ENCODE measurements at regions not wholly inside any gene's neighbourhood (a gene's known extent, or its start where the extent isn't known, plus 50 kb on each side); places are given as distances from the start of the nearest gene placed in this dataset.

DNA sequence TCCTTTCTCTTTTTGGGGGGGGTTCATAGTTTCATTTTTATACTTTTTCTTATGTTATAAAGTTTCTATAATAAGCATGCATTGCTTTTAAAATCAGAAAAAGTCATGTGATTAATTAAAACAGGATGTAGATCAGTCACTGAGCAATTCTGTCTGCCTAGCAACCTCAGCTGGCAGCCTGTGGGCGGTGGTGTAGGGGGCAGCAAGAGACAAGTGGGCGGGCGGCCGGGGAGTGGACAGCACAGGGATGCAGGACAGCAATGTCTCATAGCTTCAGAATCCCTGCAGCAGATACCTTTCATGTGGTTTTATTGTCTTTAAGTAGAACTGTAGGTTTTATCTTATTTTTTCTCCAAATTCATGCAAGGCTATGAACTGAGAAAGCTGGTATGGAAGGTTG is 101.9 kb upstream of the S1PR3 start:
- no peak overlapping the region for H3K4me3 ChIP-seq (ENCODE audit: low read depth, low read length)
- no peak for DNase-seq (ENCODE audit: low read depth)
- TF ChIP-seq, protein P1, sequence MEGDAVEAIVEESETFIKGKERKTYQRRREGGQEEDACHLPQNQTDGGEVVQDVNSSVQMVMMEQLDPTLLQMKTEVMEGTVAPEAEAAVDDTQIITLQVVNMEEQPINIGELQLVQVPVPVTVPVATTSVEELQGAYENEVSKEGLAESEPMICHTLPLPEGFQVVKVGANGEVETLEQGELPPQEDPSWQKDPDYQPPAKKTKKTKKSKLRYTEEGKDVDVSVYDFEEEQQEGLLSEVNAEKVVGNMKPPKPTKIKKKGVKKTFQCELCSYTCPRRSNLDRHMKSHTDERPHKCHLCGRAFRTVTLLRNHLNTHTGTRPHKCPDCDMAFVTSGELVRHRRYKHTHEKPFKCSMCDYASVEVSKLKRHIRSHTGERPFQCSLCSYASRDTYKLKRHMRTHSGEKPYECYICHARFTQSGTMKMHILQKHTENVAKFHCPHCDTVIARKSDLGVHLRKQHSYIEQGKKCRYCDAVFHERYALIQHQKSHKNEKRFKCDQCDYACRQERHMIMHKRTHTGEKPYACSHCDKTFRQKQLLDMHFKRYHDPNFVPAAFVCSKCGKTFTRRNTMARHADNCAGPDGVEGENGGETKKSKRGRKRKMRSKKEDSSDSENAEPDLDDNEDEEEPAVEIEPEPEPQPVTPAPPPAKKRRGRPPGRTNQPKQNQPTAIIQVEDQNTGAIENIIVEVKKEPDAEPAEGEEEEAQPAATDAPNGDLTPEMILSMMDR (IDR thresholded peaks at IDR 0.05; ENCODE audit: insufficient read depth, low read length) = no peak

DNA sequence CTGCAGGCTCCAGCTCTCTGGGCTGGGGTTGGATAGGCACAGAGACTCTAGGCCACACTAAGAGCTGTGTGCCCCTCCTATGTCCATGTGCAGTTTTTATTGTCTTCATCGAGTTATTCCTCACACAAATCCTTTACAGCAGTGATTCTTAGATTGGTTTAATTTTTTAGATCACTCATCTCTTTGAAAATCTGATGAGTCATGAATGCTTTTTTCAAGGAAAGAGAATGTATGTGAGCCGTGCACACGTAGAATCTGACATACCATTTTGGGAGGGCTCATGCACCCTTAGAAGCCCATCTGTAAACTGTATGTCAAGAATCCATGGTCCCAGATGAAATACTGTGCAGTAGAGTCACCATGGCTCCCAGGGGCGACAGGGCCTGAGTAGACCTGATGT is 100.7 kb upstream of the S1PR3 start:
- DNase-seq (ENCODE audit: low read depth) = no peak
- TF ChIP-seq, protein P1 (IDR thresholded peaks at IDR 0.05; ENCODE audit: insufficient read depth, low read length) = no peak
- no peak overlapping the region for H3K4me3 ChIP-seq (ENCODE audit: low read depth, low read length)

DNA sequence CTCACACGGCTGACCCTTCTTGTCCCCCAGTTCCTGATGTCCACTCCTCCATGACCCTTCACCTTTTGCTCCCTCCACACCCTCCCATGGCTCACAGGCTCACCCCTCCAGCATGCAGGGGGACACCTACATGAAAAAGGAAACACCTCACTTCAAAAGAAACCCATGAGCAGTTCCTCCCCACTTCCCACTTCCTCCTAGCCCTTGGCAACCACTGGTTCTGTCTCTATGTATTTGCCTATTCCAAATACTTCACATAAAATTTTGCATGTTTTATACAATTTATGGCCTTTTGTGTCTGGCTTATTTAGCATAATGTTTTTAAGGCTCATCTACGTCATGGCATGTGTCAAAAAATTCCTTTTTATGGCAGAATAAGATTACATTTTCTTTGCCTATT is 100.2 kb upstream of the S1PR3 start:
- TF ChIP-seq, protein P1 (IDR thresholded peaks at IDR 0.05; ENCODE audit: insufficient read depth, low read length) = no peak
- H3K4me3 ChIP-seq (ENCODE audit: low read depth, low read length) = no peak overlapping the region
- no peak for DNase-seq (ENCODE audit: low read depth)

DNA sequence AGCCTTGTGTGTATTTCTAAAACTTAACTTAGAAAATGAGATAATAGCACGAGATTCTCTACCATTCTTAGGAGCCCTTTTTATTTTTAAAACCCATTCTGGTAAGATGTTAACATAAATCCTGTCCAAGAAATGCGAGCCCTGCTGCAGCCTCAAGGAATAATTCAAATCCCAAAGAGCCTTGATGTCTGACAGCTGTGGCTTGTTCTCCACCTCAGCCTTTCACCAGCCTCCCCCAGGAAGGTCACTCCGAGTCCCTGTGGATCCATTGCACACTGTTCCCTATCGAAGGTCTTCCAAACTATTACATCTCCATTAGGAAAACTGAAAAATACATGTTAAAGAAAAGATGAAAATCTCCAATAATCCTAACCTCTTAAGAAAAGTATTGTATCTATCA is 98.5 kb upstream of the S1PR3 start:
- TF ChIP-seq, protein P1 (IDR thresholded peaks at IDR 0.05; ENCODE audit: insufficient read depth, low read length) = no peak
- H3K4me3 ChIP-seq (ENCODE audit: low read depth, low read length) = no peak overlapping the region
- DNase-seq (ENCODE audit: low read depth) = no peak

DNA sequence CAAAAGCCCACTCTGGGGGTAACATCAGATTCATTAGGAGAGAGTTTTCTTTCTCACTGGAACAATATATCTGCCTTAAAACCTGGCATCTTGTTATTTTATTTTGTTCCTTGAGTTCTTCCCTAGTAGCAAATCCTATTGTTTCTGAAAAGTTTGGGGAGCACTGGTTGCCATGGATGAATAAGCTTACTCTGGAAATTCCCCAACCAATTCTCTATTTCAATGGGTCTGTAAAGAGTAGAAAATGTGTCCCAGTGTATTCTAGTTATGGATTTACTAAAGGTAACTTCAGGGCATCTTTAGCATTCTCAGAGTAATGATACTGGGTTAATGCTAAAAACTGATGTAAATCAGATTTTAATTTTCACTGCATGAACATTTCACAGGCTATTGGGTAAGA is 94.2 kb upstream of the S1PR3 start:
- no peak for DNase-seq (ENCODE audit: low read depth)
- TF ChIP-seq, protein P1 (IDR thresholded peaks at IDR 0.05; ENCODE audit: insufficient read depth, low read length) = no peak
- no peak overlapping the region for H3K4me3 ChIP-seq (ENCODE audit: low read depth, low read length)

DNA sequence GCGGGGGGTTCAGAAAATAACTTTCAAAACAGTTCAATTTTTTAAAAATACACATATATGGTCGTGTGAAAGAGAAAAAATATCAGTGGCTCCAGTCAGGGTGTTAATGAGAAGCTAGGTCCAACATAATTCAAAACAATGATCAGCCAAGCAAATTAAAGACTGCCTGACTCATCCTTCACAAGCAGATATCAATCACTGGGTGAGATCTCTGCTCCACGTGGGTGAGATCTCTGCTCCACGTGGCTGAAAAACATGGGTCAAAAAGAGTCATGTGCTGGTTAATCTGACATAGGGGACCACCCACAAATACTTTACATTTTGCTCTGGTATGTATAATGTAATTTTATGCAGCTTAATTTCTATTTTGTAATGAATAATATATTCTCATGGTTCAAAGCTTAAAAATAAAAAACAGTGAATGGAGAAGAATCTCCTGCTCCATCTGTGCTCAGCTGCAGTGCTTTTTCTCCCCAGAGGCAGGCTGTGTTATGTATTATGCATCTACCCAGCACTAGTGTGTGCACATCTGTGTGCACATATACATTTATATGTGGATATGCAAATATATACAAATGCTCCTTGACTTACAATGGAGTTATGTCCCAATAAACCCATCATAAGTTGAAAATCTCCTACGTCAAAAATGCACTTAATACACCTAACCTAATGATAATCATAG is 93.1 kb upstream of the S1PR3 start:
- no peak overlapping the region for H3K4me3 ChIP-seq (ENCODE audit: low read depth, low read length)
- TF ChIP-seq, protein P1 (IDR thresholded peaks at IDR 0.05; ENCODE audit: insufficient read depth, low read length) = no peak
- no peak for DNase-seq (ENCODE audit: low read depth)

DNA sequence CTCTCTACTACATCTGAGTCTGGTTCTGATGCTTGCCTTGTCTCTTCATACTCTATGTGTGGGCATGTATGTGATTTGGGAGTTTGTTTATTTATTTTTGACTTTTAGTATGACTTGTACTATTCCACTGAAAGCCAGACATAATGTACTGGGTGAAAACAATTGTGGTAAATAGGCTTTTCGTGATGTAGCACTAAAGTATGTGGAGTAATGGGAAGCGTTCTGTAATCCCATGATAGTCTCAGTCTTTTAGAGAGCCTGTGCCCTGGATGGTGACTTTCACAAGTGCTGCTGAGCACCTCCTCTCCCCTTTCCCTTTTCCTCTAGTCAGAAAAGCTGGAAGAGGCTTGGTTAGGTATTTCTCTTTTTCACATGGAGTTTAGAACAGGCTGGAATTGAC is 85.8 kb upstream of the S1PR3 start:
- no peak for DNase-seq (ENCODE audit: low read depth)
- TF ChIP-seq, protein P1 (IDR thresholded peaks at IDR 0.05; ENCODE audit: insufficient read depth, low read length) = no peak
- no peak overlapping the region for H3K4me3 ChIP-seq (ENCODE audit: low read depth, low read length)

All from fibroblast of the aortic adventitia (primary cell).